Loucy (cell line): ENCODE measurements at regions not wholly inside any gene's neighbourhood (a gene's known extent, or its start where the extent isn't known, plus 50 kb on each side); places are given as distances from the start of the nearest gene placed in this dataset.

ENCODE experiments used
- H2AFZ ChIP-seq: fragments of 200-600 bp; sonication (generic); 2 replicates; pipeline ENCODE4 v1.6.0; 2016; ENCODE audit warnings: antibody characterized with exemption, mild to moderate bottlenecking, low read length, moderate library complexity
- H3F3A ChIP-seq: fragments of 200-600 bp; 2 replicates; pipeline ENCODE4 v1.6.0; 2016; ENCODE audit warnings: antibody characterized with exemption, low read depth, mild to moderate bottlenecking
- H3K27me3 ChIP-seq: fragments of 200-600 bp; sonication (generic); 2 replicates; pipeline ENCODE4 v1.6.1; 2014; ENCODE audit warnings: low read length, mild to moderate bottlenecking; ENCODE audit not compliant: insufficient read depth, poor library complexity, severe bottlenecking
- H3K36me3 ChIP-seq: fragments of 200-600 bp; sonication (generic); 2 replicates; pipeline ENCODE4 v1.6.1; 2016; ENCODE audit warnings: low read length; ENCODE audit not compliant: insufficient read depth
- H3K4me1 ChIP-seq: fragments of 200-600 bp; sonication (generic); 2 replicates; pipeline ENCODE4 v1.5.1; 2014; ENCODE audit warnings: low read length, mild to moderate bottlenecking; ENCODE audit not compliant: insufficient read depth, poor library complexity, severe bottlenecking
- H3K4me2 ChIP-seq: fragments of 200-600 bp; sonication (generic); 2 replicates; pipeline ENCODE4 v1.6.0; 2014; ENCODE audit warnings: antibody characterized with exemption, low read length, low read depth, mild to moderate bottlenecking; ENCODE audit not compliant: poor library complexity, severe bottlenecking
- H3K4me3 ChIP-seq: fragments of 200-600 bp; sonication (generic); 2 replicates; pipeline ENCODE4 v1.5.1; 2014; ENCODE audit warnings: low read length, mild to moderate bottlenecking, mixed read lengths; ENCODE audit not compliant: poor library complexity, severe bottlenecking
- H3K79me2 ChIP-seq: fragments of 200-600 bp; sonication (generic); 2 replicates; pipeline ENCODE4 v1.6.1; 2014; ENCODE audit warnings: low read length; ENCODE audit not compliant: insufficient read depth
- H3K9ac ChIP-seq: fragments of 200-600 bp; sonication (generic); 2 replicates; pipeline ENCODE4 v1.6.0; 2014; ENCODE audit warnings: mild to moderate bottlenecking, low read depth, low read length, moderate library complexity; ENCODE audit not compliant: poor library complexity, severe bottlenecking
- H3K9me2 ChIP-seq: fragments of 200-600 bp; sonication (generic); replicated peaks from 2 replicates; pipeline ENCODE4 v1.6.1; 2016; ENCODE audit warnings: low read depth, low read length, mixed read lengths
- H3K9me3 ChIP-seq: fragments of 200-600 bp; sonication (generic); 2 replicates; pipeline ENCODE4 v1.6.1; 2014; ENCODE audit warnings: mild to moderate bottlenecking, antibody characterized with exemption, low read length, low read depth; ENCODE audit not compliant: insufficient read depth
- H4K20me1 ChIP-seq: fragments of 200-600 bp; sonication (generic); 2 replicates; pipeline ENCODE4 v1.6.0; 2014; ENCODE audit warnings: antibody characterized with exemption, low read length, mild to moderate bottlenecking; ENCODE audit not compliant: insufficient read depth, poor library complexity, severe bottlenecking
- CTCF ChIP-seq: fragments of 200-600 bp; sonication (generic); conservative IDR thresholded peaks from 2 replicates; pipeline ENCODE4 v1.5.1; 2014; ENCODE audit warnings: mild to moderate bottlenecking, antibody characterized with exemption, low read length
- EZH2phosphoT487 ChIP-seq: fragments of 200-600 bp; IDR thresholded peaks from 2 replicates; pipeline ENCODE4 v1.6.1; 2018; ENCODE audit warnings: antibody characterized with exemption, mild to moderate bottlenecking, moderate library complexity, borderline replicate concordance

- no peaks in the 10 kb centered on the region for H4K20me1 ChIP-seq
- peaks cover 20% of the 10 kb centered on the region for H3K4me1 ChIP-seq
- no peaks in the 10 kb centered on the region for H3K9me3 ChIP-seq
- no peak overlapping the region for H3K4me3 ChIP-seq
- H3K9me2 ChIP-seq, result no peaks in the 10 kb centered on the region
- no peak overlapping the region for H2AFZ ChIP-seq
- TF ChIP-seq CTCF (no peak), EZH2phosphoT487 (no peak)
- H3K79me2 ChIP-seq, result no peaks in the 10 kb centered on the region
- no peaks in the 10 kb centered on the region for H3F3A ChIP-seq
- no peaks in the 10 kb centered on the region for H3K36me3 ChIP-seq
- H3K4me2 ChIP-seq, result no peak overlapping the region
- no peaks in the 10 kb centered on the region for H3K27me3 ChIP-seq
- H3K9ac ChIP-seq, result no peak overlapping the region
These were observed 319.7 kb downstream of the SNAPC1 start for GRCh38 chr14:62081951-62082350.

- Histone ChIP-seq H2AFZ (no peak overlapping the region), H3F3A (no peaks in the 10 kb centered on the region), H3K36me3 (no peaks in the 10 kb centered on the region), H3K9me2 (no peaks in the 10 kb centered on the region), H3K4me1 (peaks cover 12% of the 10 kb centered on the region), H3K9me3 (no peaks in the 10 kb centered on the region), H3K4me3 (no peak overlapping the region), H4K20me1 (no peaks in the 10 kb centered on the region), H3K9ac (no peak overlapping the region), H3K79me2 (no peaks in the 10 kb centered on the region), H3K4me2 (no peak overlapping the region), H3K27me3 (no peaks in the 10 kb centered on the region)
- TF ChIP-seq CTCF, result no peak
- TF ChIP-seq EZH2phosphoT487, result no peak
These were observed 320.6 kb downstream of the SNAPC1 start for GRCh38 chr14:62082779-62083178.

- H3F3A ChIP-seq, result no peaks in the 10 kb centered on the region
- no peak overlapping the region for H3K4me3 ChIP-seq
- H3K79me2 ChIP-seq, result no peaks in the 10 kb centered on the region
- no peaks in the 10 kb centered on the region for H3K36me3 ChIP-seq
- no peaks in the 10 kb centered on the region for H4K20me1 ChIP-seq
- no peak overlapping the region for H2AFZ ChIP-seq
- no peaks in the 10 kb centered on the region for H3K27me3 ChIP-seq
- no peak overlapping the region for H3K9ac ChIP-seq
- H3K4me2 ChIP-seq, result no peak overlapping the region
- TF ChIP-seq EZH2phosphoT487 (no peak), CTCF (no peak)
- H3K9me3 ChIP-seq, result no peaks in the 10 kb centered on the region
- H3K4me1 ChIP-seq, result peaks cover under 1% of the 10 kb centered on the region
- no peaks in the 10 kb centered on the region for H3K9me2 ChIP-seq
These were observed 321.8 kb downstream of the SNAPC1 start for GRCh38 chr14:62084020-62084419.
